GM18511 (cell line): ENCODE measurements at regions not wholly inside any gene's neighbourhood (a gene's known extent, or its start where the extent isn't known, plus 50 kb on each side); places are given as distances from the start of the nearest gene placed in this dataset.
"Not testable (repeated sequence)": the region's sequence is repeated elsewhere in the genome, so short reads cannot be mapped to it uniquely, and the experiment has no call there.

ENCODE experiments used
- ATAC-seq: cut with Tn5 transposase; IDR thresholded peaks from one replicate; pipeline ENCODE4 v1.9.1; 2021; ENCODE audit warnings: mild to moderate bottlenecking, moderate library complexity; ENCODE audit not compliant: unreplicated experiment

DNA sequence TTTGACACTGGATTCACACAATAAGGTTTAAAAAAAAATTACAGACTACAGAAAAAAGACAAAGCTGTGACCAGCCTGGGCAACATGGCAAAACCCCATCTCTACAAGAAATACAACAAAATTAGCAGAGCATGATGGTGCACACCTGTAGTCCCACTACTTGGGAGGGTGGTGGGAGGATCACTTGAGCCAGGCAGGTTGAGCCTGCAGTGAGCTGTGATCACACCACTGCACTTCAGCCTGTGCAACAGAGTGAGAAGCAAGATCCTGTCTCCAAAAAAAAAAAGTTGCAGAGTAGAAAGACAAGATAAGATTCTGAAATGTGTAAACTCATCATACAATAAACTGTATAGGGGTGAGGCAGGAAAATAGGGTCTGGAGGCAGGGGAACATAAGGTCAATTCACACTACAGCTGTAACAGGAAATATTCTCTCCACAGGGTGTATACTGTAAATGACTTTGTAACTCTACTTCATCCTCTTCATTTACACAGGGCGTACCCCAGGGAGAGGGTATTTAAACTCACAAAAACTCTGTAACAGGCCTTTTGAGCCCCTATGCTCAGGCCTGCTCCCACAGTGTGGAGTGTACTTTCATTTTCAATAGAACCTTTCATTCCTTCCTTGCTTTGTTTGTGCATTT lies 112.6 kb upstream of the MAPK10 start:
- ATAC-seq: no peak

DNA sequence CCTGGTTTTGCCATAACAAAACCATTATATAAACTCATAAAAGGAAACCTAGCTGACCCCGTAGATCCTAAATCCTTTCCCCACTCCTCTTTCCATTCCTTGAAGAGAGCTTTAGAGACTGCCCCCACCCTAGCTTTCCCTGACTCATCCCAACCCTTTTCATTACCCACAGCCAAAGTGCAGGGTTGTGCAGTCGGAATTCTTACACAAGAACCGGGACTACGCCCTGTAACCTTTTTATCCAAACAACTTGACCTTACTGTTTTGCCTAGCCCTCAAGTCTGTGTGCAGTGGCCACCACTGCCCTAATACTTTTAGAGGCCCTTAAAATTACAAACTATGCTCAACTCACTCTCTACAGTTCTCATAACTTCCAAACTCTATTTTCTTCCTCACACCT lies 116.0 kb upstream of the PTPN13 start:
- ATAC-seq: not testable (repeated sequence)

DNA sequence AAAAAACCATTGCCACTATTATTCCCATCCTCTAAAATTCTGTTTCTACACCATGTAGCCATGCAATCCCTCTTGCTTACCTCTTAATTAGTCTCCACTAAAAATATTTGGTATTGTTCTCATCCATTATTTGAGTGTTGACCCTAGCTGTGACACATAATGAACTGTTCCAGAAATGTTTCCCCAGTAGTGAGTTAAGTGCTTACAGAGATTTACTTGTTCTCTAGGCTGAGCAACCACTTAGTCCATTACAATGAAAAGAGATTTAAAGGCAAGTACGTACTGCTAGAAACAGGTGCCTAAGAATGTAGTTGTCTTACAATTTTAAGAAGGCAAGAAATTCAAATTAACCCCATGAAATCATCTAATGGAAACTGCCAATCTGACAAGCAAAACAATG lies 112.7 kb upstream of the PTPN13 start:
- ATAC-seq: no peak

DNA sequence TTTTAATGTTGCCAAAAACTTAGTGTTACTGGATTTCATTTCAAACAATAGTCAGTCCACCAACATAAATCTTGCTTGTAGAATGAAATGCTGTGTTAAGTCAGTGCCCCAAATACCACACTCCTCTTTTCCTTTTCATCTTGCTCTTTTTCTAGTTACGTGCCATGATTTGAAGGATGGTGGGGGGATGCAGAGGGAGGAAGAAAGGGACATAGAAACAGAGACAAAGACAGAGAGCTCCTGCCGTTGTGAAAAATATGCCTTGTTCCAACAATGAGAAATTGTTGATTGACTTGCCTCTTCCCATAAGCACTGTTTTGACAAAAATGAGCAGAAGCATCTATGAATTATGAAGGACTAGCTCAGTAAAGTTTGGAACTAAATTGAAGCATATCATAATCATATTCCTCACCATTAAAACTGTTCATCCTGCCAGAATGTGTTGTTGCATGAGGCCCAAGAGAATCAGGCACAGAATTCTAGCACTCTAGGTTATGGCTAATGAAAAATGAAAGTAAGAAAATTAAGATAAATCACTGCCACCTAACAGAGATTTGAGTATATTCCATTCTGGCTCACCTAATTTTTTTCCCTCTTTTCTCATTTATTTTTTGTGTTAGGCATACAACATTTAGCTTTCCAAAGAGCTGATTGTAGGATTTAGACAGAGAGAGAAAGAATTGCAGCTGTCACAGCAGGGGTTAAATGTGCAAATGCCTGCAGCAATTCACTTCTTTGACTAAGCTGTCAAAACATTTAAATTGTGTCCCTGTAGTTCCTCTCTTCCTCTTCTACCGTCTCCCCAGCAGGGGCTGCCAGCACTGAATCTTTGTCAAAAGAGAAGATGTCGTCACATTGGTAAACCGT lies 111.6 kb upstream of the PTPN13 start:
- ATAC-seq: no peak

DNA sequence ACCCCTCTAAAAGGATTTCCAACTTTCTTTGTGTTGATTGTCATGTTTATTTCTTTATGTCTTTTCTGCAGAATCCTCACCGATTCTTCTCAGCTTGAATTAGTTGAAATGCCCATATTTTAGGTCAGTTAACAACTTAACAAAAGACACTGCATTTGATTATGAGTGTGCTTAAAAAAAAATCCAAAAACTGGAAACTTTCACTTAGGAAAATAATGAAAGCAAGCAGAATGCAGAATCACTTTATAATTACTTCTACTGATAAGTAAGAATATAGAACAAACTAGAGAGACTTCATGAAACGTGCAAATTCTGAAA lies 111.0 kb upstream of the PTPN13 start:
- no peak for ATAC-seq

DNA sequence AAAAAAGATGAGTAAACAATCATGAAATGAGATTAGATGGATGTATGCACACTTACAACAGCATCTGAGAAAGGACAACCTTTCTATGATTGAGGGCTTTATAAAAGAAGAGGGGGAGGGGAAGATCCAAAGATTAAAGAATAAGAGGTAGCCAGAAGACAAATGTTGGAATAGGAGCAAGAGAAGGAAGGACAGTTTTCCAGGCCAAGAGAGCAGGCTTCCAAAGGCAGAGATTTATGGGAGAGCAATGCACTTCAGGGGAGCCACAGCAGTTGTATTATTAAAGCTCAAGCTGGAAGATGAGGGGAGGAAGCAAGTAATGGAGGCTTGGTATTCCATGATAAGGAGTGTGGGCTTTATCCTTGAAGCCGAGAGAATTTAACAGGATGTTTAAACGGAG lies 110.3 kb upstream of the PTPN13 start:
- no peak for ATAC-seq

DNA sequence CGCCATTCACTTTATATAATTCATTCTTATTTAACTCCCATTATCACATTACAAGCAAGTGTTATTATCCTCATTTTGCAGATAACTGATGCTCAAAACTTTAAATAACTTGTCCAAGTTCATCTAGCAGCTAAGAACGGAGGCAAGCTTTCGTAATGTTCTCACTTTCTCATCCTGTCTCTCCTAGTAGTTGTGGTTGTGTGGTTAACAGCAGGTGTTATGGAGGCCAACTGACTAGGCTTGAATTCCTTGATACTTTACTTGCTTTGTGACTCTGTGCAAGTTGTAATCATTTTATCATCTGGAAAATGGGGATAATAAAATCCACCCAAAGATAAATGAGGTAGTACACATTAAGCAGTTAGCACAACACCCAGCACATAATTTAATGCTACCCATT lies 109.9 kb upstream of the PTPN13 start:
- ATAC-seq: no peak

DNA sequence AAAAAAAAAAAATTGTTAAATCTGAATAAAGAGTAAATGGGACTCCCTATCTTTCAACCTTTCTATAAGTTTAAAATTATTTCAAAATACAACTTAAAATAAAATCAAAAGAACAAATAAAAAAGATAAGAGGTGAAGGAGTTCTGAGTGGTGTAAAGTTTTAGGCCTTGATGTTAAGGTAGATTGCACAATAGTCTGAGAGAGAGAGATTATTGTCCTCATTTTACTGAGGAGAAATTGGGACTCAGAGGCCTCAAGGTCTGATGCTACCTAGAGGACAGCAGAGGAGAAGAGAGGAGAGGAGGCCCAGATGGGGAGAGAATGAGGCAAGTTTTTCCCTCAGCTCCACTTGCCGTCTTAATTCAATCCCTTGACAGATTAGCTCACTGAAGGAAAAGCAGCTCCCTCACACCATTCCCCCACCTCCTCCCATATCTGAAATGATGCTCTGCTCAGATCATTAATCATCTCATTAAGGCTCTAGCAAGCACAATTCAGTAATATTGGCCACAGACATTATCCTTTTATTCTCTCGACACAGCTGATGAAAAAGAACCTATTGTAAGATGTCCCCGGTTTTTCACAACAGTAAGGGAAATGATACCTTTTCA lies 106.3 kb upstream of the PTPN13 start:
- ATAC-seq: no peak

DNA sequence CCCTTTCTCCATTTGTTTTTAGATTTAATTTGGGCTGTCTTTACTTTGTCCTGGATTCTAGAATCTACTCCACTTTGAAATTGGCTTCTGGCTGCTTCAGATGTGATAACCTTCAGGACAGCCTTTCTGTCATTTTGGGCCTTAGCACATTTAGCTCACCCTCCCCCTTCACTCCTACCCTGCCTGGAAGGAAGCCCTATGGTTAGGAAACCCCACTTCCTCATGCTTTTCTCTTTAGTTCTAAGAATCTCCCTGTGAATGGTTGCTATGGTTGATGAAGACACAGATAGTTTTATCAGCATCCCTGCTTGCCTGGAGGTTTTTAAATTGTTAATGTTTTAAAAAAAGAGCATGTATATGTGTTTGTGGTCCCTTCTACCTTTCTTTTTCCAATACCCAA lies 100.7 kb upstream of the PTPN13 start:
- ATAC-seq: no peak

DNA sequence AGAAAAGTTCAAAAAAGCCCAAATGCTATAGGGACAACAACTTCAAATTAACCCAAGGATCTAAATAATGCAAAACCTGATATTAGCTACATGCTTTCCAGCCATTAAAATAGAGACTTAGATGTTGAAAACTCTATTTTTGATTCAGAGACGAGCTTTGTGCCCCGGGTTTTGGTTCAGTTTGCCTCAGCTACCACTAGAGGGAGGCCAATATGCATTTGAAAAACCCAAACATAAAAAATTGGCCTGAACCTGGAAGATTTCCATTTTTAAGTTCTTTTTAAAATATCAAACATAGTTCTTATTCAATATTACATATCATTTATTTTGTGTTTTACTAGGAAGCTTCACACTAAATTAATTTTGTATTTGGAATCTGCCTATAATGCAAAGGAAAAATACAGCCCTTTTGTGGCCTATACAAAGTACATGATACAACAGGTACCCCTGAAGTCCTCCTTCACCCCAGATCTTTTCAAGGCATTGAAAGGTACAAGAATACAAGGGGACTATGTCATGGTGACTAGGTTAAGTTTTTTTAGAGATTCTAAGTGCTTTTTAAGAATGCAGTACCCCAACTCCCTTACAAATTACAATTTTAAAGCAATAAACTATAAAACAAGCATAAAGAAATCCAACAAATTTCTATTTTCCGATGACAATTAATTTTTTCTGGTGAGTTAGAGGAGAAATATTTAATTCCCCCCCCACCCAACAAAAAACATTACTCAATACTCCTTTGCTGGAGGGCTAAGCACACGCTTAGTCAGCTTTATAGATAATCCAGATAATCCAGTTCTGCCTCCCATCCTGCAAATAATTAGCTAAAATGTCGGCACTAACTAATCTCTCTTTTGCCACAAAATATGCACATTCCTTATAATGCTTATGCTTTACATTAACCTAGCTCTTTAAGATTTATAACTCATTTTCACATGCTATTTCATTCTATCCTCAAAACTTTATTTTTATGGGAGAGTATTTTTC lies 97.7 kb upstream of the PTPN13 start:
- ATAC-seq: no peak

DNA sequence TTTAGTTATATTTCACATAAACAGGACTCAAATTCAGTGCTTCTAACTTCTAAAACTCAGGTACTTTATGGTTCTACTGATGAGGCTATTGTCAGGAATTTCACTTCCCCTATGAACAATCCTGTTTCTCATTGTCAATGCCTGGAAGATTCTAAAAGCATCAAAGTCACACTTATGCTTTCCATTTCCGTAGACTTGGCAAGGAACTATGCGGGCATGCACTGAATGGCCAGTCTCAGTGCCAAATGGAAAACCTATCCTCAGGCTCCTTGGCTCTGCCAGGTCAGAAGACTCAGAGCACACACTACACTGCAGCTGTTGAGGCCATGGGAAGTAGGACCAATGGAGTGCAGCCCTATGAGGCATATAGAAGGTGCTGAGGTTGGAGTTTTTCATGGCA lies 97.0 kb upstream of the PTPN13 start:
- no peak for ATAC-seq

DNA sequence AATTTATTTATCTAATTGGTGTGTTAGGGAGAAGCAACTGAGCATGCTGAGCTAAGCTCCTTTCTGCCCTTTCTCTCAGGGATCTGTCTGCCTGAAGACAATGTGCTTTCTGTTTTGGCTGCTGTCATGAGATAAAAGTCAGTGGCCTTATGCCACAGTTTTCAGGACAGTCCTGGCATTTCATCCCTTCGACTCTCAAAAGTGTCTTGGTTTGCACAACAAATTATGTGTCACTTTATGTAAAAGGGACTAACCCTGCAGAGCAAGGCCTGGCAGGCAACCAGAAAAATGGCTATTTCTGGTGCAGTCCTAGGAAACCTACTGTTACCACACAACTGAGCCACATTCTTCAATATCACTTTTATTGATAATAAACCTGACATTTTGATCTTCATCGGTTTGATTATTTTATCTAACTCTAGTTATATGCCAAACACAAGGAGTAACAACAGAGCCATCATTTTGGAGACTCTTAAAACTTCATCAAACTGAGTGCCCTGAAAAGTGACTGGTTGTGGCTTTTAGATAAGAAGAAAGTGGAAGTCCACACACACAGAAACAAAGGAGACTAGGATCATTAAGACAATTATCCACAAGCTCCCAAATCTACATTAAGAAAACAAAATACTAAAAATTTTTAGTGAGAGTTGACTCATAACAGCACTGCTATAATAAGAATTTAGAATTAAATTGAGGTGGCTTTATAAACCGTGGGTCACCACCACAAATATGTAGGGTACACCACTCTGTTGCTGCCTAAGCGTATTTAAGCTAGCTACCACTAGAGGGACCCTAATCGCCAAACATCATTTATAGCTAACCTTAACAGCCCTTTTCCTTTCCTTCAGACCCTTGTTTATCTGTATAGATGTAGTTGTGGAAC lies 95.9 kb upstream of the PTPN13 start:
- peak; percentile 92 for ATAC-seq

DNA sequence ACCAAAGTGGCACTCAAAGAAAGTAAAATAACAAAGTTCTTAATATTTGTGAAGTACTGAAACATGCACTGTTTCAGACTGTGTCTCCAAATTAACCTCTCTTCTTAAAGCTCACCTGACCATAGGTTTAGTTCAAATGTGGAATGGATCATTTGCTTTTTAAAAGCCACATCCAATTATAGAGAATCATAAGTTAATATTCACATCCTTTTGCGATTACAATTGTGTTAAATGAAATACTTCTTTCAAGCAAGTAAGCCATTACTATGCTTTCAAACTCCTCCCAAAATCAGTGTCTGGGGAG lies 95.3 kb upstream of the PTPN13 start:
- no peak for ATAC-seq

DNA sequence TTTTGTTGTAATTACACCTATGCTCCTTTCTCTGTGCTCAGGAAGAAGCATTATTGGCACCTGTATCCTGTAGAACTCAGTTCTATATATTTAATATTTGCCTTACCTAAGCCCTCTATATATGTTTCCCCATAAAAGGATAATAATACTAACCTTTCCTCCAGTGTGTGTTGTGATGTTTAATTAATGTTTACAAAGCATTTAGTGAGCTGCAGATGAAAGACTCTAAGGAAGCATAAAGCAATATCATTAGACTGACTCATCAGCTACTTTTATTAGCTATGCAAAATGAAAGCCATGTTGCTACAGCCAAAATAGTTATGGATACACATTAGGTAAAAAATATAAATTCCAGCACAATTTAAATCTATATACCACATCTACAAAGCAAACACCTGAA lies 93.6 kb upstream of the PTPN13 start:
- ATAC-seq: no peak

DNA sequence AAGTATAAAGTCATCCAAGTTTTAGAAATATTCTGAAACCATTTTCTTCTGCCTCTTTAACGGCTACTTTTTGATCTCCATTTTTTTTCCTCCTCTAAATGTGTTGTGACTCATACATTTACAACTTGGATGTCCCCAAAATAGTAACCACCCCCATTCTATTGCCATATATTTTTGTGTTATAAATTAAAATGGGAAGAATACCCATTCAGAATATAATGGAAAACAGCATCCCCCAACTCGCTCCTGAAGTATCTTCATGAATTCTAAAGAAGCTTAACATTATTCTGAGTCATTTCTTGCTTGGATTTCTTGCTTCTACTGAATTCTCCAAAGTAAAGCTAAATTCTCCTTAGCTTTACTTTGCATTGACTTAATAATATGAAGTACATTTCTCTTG lies 92.0 kb upstream of the PTPN13 start:
- no peak for ATAC-seq

DNA sequence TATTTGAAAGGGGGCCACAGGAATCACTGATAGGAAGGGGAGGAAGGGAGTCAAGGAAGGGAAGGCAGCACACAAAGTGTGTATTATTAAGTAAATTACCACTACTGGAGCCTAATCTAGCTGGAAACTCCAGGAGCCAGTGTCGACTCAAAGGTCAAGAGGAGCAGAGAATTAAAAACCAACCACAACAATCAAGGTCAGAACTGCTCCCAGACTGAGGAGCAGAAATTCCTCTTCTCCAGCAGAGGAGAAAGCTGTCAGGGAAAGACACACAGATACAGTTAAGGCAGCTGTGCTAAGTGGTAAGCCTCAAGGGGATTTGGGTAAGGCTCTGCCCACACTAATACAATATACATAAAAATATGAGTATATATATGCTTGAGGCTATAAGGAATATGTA lies 87.5 kb upstream of the PTPN13 start:
- ATAC-seq: no peak

DNA sequence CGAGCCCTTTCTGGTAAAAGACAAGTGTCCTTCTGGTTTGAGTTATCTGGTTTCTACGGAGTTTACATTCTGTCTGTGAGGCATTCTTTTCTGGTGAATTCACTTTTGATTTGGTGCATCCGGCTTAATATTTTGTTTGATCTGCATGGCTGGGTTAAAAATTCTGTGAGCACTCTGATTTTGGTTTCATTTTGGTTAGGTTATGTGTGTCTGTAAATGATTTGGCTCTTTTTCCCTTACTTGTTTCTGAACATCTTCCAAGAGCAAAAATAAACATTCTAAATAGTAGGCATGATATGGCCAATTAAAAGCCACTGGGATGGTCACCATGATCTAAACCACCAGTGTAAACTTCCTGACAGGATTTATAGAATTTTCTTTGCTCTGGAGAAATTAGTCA lies 85.7 kb upstream of the PTPN13 start:
- ATAC-seq: no peak

DNA sequence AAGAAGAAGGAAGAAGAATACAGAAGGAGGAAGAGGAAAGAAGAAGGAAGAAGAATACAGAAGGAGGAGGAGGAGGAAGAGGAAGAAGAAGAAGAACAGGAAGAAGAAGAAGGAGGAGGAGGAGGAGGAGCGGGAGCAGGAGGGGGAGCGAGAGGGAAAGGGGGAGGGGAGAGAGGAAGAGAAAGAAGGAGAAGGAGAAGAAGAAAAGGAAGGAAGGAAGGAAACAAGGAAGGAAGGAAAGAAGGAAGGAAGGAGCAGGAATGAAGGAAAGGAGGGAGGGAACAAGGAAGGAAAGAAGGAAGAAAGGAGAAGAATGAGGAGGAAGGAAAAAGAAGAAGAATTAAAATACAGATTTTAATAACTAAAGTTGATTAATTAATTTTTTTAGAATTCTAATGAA lies 82.5 kb upstream of the PTPN13 start:
- ATAC-seq: no peak

DNA sequence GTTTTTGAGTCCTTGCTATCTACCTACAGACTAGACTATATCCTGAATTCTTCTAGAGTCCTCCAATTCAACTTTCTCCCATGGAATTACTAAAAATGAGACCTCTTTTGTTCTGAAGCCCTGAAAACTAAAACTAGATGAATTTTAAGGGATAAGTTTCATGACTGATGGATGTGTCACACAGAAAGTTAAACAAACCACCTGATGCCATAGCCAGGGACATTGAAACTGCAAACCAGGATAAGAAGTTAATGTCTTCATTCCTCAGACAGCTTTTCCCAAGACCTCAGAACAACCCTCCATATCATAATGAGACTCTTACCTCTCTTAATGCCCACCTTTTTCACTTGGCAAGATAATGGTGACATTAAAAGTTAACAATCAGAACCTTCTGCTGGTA lies 81.5 kb upstream of the PTPN13 start:
- ATAC-seq: no peak

DNA sequence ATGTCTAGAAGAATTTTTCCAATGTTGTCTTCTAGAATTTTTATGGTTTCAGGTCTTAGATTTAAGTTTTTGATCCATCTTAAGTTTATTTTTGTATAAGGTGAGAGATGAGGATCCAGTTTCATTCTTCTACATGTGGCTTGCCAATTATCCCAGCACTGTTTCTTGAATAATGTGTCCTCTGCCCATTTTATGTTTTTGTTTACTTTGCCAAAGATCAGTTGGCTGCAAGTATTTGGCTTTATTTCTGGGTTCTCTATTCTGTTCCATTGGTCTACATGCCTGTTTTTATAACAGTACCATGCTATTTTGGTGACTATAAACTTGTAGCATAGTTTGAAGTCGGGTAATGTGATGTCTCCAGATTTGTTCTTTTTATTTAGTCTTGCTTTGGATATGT lies 78.2 kb upstream of the PTPN13 start:
- not testable (repeated sequence) for ATAC-seq
